ENCODE measurements at regions not wholly inside any gene's neighbourhood (a gene's known extent, or its start where the extent isn't known, plus 50 kb on each side); places are given as distances from the start of the nearest gene placed in this dataset.

DNA sequence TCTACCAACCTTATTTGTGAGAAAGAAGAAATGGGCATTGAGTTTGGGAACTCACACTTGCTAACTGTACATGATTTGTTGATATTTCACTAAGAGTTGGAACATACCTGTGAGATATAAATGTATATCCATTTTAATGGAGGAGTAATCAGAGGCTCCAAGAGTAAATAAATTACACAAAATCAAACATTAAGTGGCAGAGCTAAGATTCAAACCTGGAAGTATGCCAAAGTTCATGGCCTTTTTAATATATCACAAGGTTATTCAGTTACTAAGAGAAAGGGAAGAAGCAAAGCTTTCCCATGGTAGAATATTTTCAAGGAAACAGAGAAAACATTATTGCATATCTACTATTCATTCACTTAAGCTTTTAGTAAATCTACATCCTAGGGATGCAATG lies 1641.1 kb downstream of the FAM181B start:
- TF ChIP-seq SRF (IDR thresholded peaks at IDR 0.05; ENCODE audit: low read depth, low read length) (no peak), EP300 (IDR thresholded peaks at IDR 0.05; ENCODE audit: borderline replicate concordance in 1 of 2, low read depth in 2 of 2, low read length in 2 of 2) (no peak), SIX5 (IDR thresholded peaks at IDR 0.05; ENCODE audit: low read depth, low read length) (no peak), RNF2 (IDR thresholded peaks at IDR 0.05; ENCODE audit: borderline replicate concordance, low read depth, low read length, missing control alignments, poor library complexity, severe bottlenecking) (no peak), CHD1 (IDR thresholded peaks at IDR 0.05; ENCODE audit: low read depth, low read length) (no peak), POLR2A (IDR thresholded peaks at IDR 0.05; ENCODE audit: control extremely low read depth in 1 of 2, low read depth in 2 of 2, low read length in 2 of 2) (no peak), EZH2 (IDR thresholded peaks at IDR 0.05; ENCODE audit: low read depth, low read length, severe bottlenecking) (no peak), RAD21 (IDR thresholded peaks at IDR 0.05 in 1 of 2, conservative IDR thresholded peaks at IDR 0.05 in 1 of 2; ENCODE audit: low read depth in 2 of 2, low read length in 2 of 2) (no peak), SP1 (IDR thresholded peaks at IDR 0.05; ENCODE audit: low read depth, low read length) (no peak), TAF1 (IDR thresholded peaks at IDR 0.05; ENCODE audit: low read depth, low read length) (no peak), POLR2AphosphoS5 (IDR thresholded peaks at IDR 0.05; ENCODE audit: low read depth, low read length) (no peak), SUZ12 (IDR thresholded peaks at IDR 0.05; ENCODE audit: low read length) (no peak)
- TF ChIP-seq, protein P1, sequence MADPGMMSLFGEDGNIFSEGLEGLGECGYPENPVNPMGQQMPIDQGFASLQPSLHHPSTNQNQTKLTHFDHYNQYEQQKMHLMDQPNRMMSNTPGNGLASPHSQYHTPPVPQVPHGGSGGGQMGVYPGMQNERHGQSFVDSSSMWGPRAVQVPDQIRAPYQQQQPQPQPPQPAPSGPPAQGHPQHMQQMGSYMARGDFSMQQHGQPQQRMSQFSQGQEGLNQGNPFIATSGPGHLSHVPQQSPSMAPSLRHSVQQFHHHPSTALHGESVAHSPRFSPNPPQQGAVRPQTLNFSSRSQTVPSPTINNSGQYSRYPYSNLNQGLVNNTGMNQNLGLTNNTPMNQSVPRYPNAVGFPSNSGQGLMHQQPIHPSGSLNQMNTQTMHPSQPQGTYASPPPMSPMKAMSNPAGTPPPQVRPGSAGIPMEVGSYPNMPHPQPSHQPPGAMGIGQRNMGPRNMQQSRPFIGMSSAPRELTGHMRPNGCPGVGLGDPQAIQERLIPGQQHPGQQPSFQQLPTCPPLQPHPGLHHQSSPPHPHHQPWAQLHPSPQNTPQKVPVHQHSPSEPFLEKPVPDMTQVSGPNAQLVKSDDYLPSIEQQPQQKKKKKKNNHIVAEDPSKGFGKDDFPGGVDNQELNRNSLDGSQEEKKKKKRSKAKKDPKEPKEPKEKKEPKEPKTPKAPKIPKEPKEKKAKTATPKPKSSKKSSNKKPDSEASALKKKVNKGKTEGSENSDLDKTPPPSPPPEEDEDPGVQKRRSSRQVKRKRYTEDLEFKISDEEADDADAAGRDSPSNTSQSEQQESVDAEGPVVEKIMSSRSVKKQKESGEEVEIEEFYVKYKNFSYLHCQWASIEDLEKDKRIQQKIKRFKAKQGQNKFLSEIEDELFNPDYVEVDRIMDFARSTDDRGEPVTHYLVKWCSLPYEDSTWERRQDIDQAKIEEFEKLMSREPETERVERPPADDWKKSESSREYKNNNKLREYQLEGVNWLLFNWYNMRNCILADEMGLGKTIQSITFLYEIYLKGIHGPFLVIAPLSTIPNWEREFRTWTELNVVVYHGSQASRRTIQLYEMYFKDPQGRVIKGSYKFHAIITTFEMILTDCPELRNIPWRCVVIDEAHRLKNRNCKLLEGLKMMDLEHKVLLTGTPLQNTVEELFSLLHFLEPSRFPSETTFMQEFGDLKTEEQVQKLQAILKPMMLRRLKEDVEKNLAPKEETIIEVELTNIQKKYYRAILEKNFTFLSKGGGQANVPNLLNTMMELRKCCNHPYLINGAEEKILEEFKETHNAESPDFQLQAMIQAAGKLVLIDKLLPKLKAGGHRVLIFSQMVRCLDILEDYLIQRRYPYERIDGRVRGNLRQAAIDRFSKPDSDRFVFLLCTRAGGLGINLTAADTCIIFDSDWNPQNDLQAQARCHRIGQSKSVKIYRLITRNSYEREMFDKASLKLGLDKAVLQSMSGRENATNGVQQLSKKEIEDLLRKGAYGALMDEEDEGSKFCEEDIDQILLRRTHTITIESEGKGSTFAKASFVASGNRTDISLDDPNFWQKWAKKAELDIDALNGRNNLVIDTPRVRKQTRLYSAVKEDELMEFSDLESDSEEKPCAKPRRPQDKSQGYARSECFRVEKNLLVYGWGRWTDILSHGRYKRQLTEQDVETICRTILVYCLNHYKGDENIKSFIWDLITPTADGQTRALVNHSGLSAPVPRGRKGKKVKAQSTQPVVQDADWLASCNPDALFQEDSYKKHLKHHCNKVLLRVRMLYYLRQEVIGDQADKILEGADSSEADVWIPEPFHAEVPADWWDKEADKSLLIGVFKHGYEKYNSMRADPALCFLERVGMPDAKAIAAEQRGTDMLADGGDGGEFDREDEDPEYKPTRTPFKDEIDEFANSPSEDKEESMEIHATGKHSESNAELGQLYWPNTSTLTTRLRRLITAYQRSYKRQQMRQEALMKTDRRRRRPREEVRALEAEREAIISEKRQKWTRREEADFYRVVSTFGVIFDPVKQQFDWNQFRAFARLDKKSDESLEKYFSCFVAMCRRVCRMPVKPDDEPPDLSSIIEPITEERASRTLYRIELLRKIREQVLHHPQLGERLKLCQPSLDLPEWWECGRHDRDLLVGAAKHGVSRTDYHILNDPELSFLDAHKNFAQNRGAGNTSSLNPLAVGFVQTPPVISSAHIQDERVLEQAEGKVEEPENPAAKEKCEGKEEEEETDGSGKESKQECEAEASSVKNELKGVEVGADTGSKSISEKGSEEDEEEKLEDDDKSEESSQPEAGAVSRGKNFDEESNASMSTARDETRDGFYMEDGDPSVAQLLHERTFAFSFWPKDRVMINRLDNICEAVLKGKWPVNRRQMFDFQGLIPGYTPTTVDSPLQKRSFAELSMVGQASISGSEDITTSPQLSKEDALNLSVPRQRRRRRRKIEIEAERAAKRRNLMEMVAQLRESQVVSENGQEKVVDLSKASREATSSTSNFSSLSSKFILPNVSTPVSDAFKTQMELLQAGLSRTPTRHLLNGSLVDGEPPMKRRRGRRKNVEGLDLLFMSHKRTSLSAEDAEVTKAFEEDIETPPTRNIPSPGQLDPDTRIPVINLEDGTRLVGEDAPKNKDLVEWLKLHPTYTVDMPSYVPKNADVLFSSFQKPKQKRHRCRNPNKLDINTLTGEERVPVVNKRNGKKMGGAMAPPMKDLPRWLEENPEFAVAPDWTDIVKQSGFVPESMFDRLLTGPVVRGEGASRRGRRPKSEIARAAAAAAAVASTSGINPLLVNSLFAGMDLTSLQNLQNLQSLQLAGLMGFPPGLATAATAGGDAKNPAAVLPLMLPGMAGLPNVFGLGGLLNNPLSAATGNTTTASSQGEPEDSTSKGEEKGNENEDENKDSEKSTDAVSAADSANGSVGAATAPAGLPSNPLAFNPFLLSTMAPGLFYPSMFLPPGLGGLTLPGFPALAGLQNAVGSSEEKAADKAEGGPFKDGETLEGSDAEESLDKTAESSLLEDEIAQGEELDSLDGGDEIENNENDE (IDR thresholded peaks at IDR 0.05; ENCODE audit: insufficient replicate concordance, low read length) = no peak
- TF ChIP-seq, protein P2, sequence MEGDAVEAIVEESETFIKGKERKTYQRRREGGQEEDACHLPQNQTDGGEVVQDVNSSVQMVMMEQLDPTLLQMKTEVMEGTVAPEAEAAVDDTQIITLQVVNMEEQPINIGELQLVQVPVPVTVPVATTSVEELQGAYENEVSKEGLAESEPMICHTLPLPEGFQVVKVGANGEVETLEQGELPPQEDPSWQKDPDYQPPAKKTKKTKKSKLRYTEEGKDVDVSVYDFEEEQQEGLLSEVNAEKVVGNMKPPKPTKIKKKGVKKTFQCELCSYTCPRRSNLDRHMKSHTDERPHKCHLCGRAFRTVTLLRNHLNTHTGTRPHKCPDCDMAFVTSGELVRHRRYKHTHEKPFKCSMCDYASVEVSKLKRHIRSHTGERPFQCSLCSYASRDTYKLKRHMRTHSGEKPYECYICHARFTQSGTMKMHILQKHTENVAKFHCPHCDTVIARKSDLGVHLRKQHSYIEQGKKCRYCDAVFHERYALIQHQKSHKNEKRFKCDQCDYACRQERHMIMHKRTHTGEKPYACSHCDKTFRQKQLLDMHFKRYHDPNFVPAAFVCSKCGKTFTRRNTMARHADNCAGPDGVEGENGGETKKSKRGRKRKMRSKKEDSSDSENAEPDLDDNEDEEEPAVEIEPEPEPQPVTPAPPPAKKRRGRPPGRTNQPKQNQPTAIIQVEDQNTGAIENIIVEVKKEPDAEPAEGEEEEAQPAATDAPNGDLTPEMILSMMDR (IDR thresholded peaks at IDR 0.05; ENCODE audit: control extremely low read depth in 1 of 3, insufficient read depth in 1 of 3, low read depth in 1 of 3, low read length in 3 of 3) = no peak

Data from H1 (cell line).